ENCODE measurements at regions not wholly inside any gene's neighbourhood (a gene's known extent, or its start where the extent isn't known, plus 50 kb on each side); places are given as distances from the start of the nearest gene placed in this dataset.

DNA sequence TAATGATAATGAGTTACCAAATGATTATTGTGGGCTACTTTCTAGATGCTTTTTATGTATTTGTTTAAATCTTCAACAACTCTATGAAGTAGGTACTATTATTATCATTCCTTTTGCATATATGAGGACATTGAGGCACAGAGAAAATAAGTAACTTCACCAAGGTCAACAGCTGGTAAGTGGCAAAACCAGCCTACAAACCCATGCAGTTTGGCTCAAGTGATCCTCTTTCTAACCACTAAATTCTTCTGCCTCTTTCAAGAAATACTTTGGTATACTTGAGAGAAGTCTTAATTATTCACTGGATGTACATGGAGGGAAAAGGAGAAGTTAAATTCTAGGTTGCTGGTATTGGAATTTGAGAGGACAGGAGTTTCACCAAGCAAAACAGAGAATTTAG, 495.2 kb upstream of the CADM1 start:
- no peak for TF ChIP-seq EP300 (IDR thresholded peaks at IDR 0.05)
- no peak for TF ChIP-seq POLR2A (IDR thresholded peaks at IDR 0.05)
- TF ChIP-seq CTCF (IDR thresholded peaks at IDR 0.05) = no peak
- TF ChIP-seq POLR2AphosphoS5 (IDR thresholded peaks at IDR 0.05) = no peak

Data from gastroesophageal sphincter (tissue), 3 donors.